Transverse colon (tissue), 4 donors: ENCODE measurements at regions not wholly inside any gene's neighbourhood (a gene's known extent, or its start where the extent isn't known, plus 50 kb on each side); places are given as distances from the start of the nearest gene placed in this dataset.
A peak's percentile ranks its signal among the peaks of the same experiment; 100 is the strongest.

Experiments
- DNase-seq: peaks from one replicate; pipeline ENCODE4 v3.0.0-alpha.2; 2019
- H3K27ac ChIP-seq, 4 donors: fragments of 200-600 bp; sonication (generic); 2 replicates each; pipeline ENCODE4 v1.5.1; 2016 to 2018; ENCODE audit warnings: inconsistent platforms in 4 of 4
- H3K27me3 ChIP-seq: fragments of 200-600 bp; sonication (generic); 2 replicates; pipeline ENCODE4 v1.5.1; 2017; ENCODE audit warnings: inconsistent platforms
- H3K36me3 ChIP-seq, 4 donors: fragments of 200-600 bp; sonication (generic); 2 replicates each; pipeline ENCODE4 v1.5.1; 2017 to 2019; ENCODE audit warnings: inconsistent platforms in 4 of 4
- H3K4me1 ChIP-seq, 4 donors: fragments of 200-600 bp; sonication (generic); 2 replicates each; pipeline ENCODE4 v1.5.1; 2017 to 2020; ENCODE audit warnings: inconsistent platforms in 4 of 4
- H3K4me3 ChIP-seq, 4 donors: fragments of 200-600 bp; sonication (generic); 1 replicate in 1 of 4; 2 replicates in 3 of 4; pipeline versions ENCODE4 v1.5.1 to v1.6.1; 2017 to 2019; ENCODE audit warnings: inconsistent platforms in 4 of 4
- H3K9me3 ChIP-seq, 2 donors: fragments of 200-600 bp; sonication (generic); 2 replicates each; pipeline ENCODE4 v1.5.1; 2017 to 2019; ENCODE audit warnings: inconsistent platforms in 2 of 2
- CTCF ChIP-seq, 5 experiments: fragments of 200-600 bp in 3 of 5; fragments of 450-650 bp in 2 of 5; sonication (generic) in 3 of 5; IDR thresholded peaks; 1 replicate in 2 of 5; 2 replicates in 3 of 5; pipeline ENCODE4 v1.5.1; 2016 to 2017; ENCODE audit warnings: antibody characterized with exemption in 5 of 5, inconsistent platforms in 3 of 5, mild to moderate bottlenecking in 2 of 5, moderate library complexity in 1 of 5
- EP300 ChIP-seq: sonication (generic); formaldehyde crosslinking; IDR thresholded peaks from one replicate; pipeline ENCODE4 v1.6.1; 2017; ENCODE audit warnings: antibody characterized with exemption, low read depth
- POLR2A ChIP-seq: fragments of 450-650 bp; IDR thresholded peaks from one replicate; pipeline ENCODE4 v1.6.1; 2016; ENCODE audit warnings: antibody characterized with exemption, mild to moderate bottlenecking, moderate library complexity
- POLR2AphosphoS5 ChIP-seq, 3 donors: sonication (generic); formaldehyde crosslinking; IDR thresholded peaks; one replicate each; pipeline ENCODE4 v1.6.1; 2016; ENCODE audit warnings: antibody characterized with exemption in 3 of 3
- WGBS, 2 donors: methylation state at CpG; one replicate each; pipeline ENCODE4 v1.1.5; 2018; ENCODE audit warnings: low coverage in 1 of 2; 5-methylcytosine and 5-hydroxymethylcytosine counted together
- in situ Hi-C, 4 donors: fragments of 200-750 bp; cut with MboI; loops; one replicate each; pipeline versions ENCODE4 v1.15.0 to v1.15.1; 2017; ENCODE audit warnings: low sequenced_read_pairs in 3 of 4, low pct_ligation_motif_present in 1 of 4, low pct_unique_long_range_greater_than_20kb in 1 of 4
- intact Hi-C: fragments of 100-400 bp; cut with DNase I; formaldehyde crosslinking; loops from one replicate; pipeline ENCODE4 v1.15.1; 2023; ENCODE audit warnings: low total_unique reads

GRCh38 chr10:123558651-123559050, 107.5 kb upstream of the GPR26 start:
- TF ChIP-seq POLR2A: no peak
- Histone ChIP-seq H3K27me3 (no peaks in the 10 kb centered on the region), H3K9me3 (no peaks in the 10 kb centered on the region), H3K4me3 (no peak overlapping the region), H3K27ac (no peak overlapping the region), H3K4me1 (no peaks in the 10 kb centered on the region), H3K36me3 (no peaks in the 10 kb centered on the region)
- 73 to 77% methylated on average over 3 to 17 of the region's 17 CpGs for WGBS, 2 donors
- intact Hi-C loops: loop anchor here (5.0 kb wide), 1 partner anchor 426 kb away; no protein-coding TSS in a partner anchor
- in situ Hi-C loops: loop anchor here in 3 of 4 donors (10.0 to 25.0 kb wide), 3 partner anchors 421 to 521 kb away; partner anchors contain the start of genes HMX2 (in 1 of the 3) and HMX3 (in 1 of the 3)
- DNase-seq: no peak

GRCh38 chr10:123559066-123559822, 106.9 kb upstream of the GPR26 start:
- Histone ChIP-seq H3K4me1 (no peaks in the 10 kb centered on the region), H3K9me3 (no peaks in the 10 kb centered on the region), H3K27me3 (no peaks in the 10 kb centered on the region), H3K36me3 (no peaks in the 10 kb centered on the region), H3K4me3 (no peak overlapping the region), H3K27ac (no peak overlapping the region)
- in situ Hi-C loops: loop anchor here in 3 of 4 donors (10.0 to 25.0 kb wide), 3 partner anchors 422 to 522 kb away; partner anchors contain the start of genes HMX2 (in 1 of the 3) and HMX3 (in 1 of the 3)
- DNase-seq: peak; percentile 74
- TF ChIP-seq EP300 (no peak), CTCF (IDR thresholded peaks at IDR 0.05) (peak; percentile 91 to 99 (median 97))
- intact Hi-C loops: loop anchor here (5.0 kb wide), 1 partner anchor 427 kb away; no protein-coding TSS in a partner anchor
- WGBS, 2 donors: 0 to 52% methylated on average over 2 to 28 of the region's 28 CpGs

GRCh38 chr10:123559823-123560092, 106.4 kb upstream of the GPR26 start:
- 20 to 72% methylated on average over 2 to 7 of the region's 7 CpGs for WGBS, 2 donors
- intact Hi-C loops: loop anchor here (5.0 kb wide), 1 partner anchor 427 kb away; no protein-coding TSS in a partner anchor
- no peak overlapping the region for H3K4me3 ChIP-seq
- no peaks in the 10 kb centered on the region for H3K27me3 ChIP-seq
- no peak overlapping the region for H3K27ac ChIP-seq
- H3K36me3 ChIP-seq: no peaks in the 10 kb centered on the region
- TF ChIP-seq POLR2AphosphoS5 (IDR thresholded peaks at IDR 0.05): no peak
- no peak for TF ChIP-seq POLR2A
- TF ChIP-seq EP300: no peak
- TF ChIP-seq CTCF (IDR thresholded peaks at IDR 0.05): no peak
- no peaks in the 10 kb centered on the region for H3K4me1 ChIP-seq
- H3K9me3 ChIP-seq: no peaks in the 10 kb centered on the region
- DNase-seq: no peak
- in situ Hi-C loops: loop anchor here (10.0 to 25.0 kb wide), 4 partner anchors 422 to 522 kb away; partner anchors contain the start of genes HMX2 (in 1 of the 4) and HMX3 (in 1 of the 4)

- no peaks in the 10 kb centered on the region for H3K9me3 ChIP-seq
- H3K36me3 ChIP-seq: no peaks in the 10 kb centered on the region
- H3K27ac ChIP-seq: no peak overlapping the region
- no peaks in the 10 kb centered on the region for H3K4me1 ChIP-seq
- 61 to 78% methylated on average over 4 to 13 of the region's 13 CpGs for WGBS, 2 donors
- no peak overlapping the region for H3K4me3 ChIP-seq
- no peaks in the 10 kb centered on the region for H3K27me3 ChIP-seq
- TF ChIP-seq CTCF (IDR thresholded peaks at IDR 0.05): no peak
- TF ChIP-seq EP300: no peak
- no peak for TF ChIP-seq POLR2A
- TF ChIP-seq POLR2AphosphoS5 (IDR thresholded peaks at IDR 0.05): no peak
- no peak for DNase-seq
- intact Hi-C loops: no loop called here
- in situ Hi-C loops: loop anchor here (10.0 to 25.0 kb wide), 3 partner anchors 423 to 523 kb away; partner anchors contain the start of genes HMX2 (in 1 of the 4) and HMX3 (in 1 of the 4)
Measured at GRCh38 chr10:123560301-123561140, 105.6 kb upstream of the GPR26 start.
